Loucy (cell line): ENCODE measurements at regions not wholly inside any gene's neighbourhood (a gene's known extent, or its start where the extent isn't known, plus 50 kb on each side); places are given as distances from the start of the nearest gene placed in this dataset.

Experiments
- CTCF ChIP-seq: fragments of 200-600 bp; sonication (generic); conservative IDR thresholded peaks from 2 replicates; pipeline ENCODE4 v1.5.1; 2014; ENCODE audit warnings: mild to moderate bottlenecking, antibody characterized with exemption, low read length
- EZH2phosphoT487 ChIP-seq: fragments of 200-600 bp; IDR thresholded peaks from 2 replicates; pipeline ENCODE4 v1.6.1; 2018; ENCODE audit warnings: antibody characterized with exemption, mild to moderate bottlenecking, moderate library complexity, borderline replicate concordance

- TF ChIP-seq CTCF (no peak), EZH2phosphoT487 (no peak)
Measured at GRCh38 chr6:27532820-27533538, 60.1 kb upstream of the ZNF184 start.
